Brain microvascular endothelial cell (primary cell): ENCODE measurements at regions not wholly inside any gene's neighbourhood (a gene's known extent, or its start where the extent isn't known, plus 50 kb on each side); places are given as distances from the start of the nearest gene placed in this dataset.

Experiments
- DNase-seq: peaks from one replicate; pipeline ENCODE4 v3.0.0-alpha.2; 2020
- H3K27ac ChIP-seq: fragments of 250-450 bp; sonication (Bioruptor Pico); 2 replicates; pipeline ENCODE4 v1.5.1; 2020; ENCODE audit warnings: mild to moderate bottlenecking, moderate library complexity
- H3K27me3 ChIP-seq: fragments of 250-450 bp; sonication (Bioruptor Pico); replicated peaks from 2 replicates; pipeline ENCODE4 v1.5.1; 2020; ENCODE audit warnings: mild to moderate bottlenecking
- H3K36me3 ChIP-seq: fragments of 250-450 bp; sonication (Bioruptor Pico); replicated peaks from 2 replicates; pipeline ENCODE4 v1.5.1; 2020; ENCODE audit warnings: mild to moderate bottlenecking
- H3K4me3 ChIP-seq: 2 replicates; pipeline ENCODE4 v1.5.1; 2011; ENCODE audit warnings: low read depth, mild to moderate bottlenecking, control low read depth, low read length, moderate library complexity
- CTCF ChIP-seq: IDR thresholded peaks from 2 replicates; pipeline ENCODE4 v1.5.1; 2011; ENCODE audit warnings: low read depth, mild to moderate bottlenecking, moderate library complexity, low read length, control low read depth, inconsistent platforms; ENCODE audit errors: missing control alignments
- in situ Hi-C: cut with HindIII; loops from 2 replicates; pipeline ENCODE4 v1.10.0; 2017; ENCODE audit warnings: low sequenced_read_pairs, low pct_ligation_motif_present

- H3K4me3 ChIP-seq, result no peak overlapping the region
- no peak overlapping the region for H3K27ac ChIP-seq
- TF ChIP-seq CTCF, result no peak
- in situ Hi-C loops, result no loop called here
- no peaks in the 10 kb centered on the region for H3K27me3 ChIP-seq
- DNase-seq, result no peak
- no peaks in the 10 kb centered on the region for H3K36me3 ChIP-seq
Observed at GRCh38 chr14:27008187-27008586, 410.4 kb upstream of the NOVA1 start.

- TF ChIP-seq CTCF, result no peak
- Histone ChIP-seq H3K27me3 (no peaks in the 10 kb centered on the region), H3K36me3 (no peaks in the 10 kb centered on the region), H3K4me3 (no peak overlapping the region), H3K27ac (no peak overlapping the region)
- no peak for DNase-seq
- in situ Hi-C loops, result no loop called here
Observed at GRCh38 chr14:27012641-27013040, 414.8 kb upstream of the NOVA1 start.

- TF ChIP-seq CTCF, result no peak
- Histone ChIP-seq H3K36me3 (no peaks in the 10 kb centered on the region), H3K4me3 (no peak overlapping the region), H3K27ac (no peak overlapping the region), H3K27me3 (no peaks in the 10 kb centered on the region)
- no peak for DNase-seq
- in situ Hi-C loops, result no loop called here
Observed at GRCh38 chr14:27013678-27014077, 415.8 kb upstream of the NOVA1 start.

- H3K27me3 ChIP-seq, result no peaks in the 10 kb centered on the region
- no peak overlapping the region for H3K4me3 ChIP-seq
- in situ Hi-C loops, result no loop called here
- TF ChIP-seq CTCF, result no peak
- no peak for DNase-seq
- H3K36me3 ChIP-seq, result no peaks in the 10 kb centered on the region
- no peak overlapping the region for H3K27ac ChIP-seq
Observed at GRCh38 chr14:27015065-27015464, 417.2 kb upstream of the NOVA1 start.

GRCh38 chr14:27025648-27026047, 427.8 kb upstream of the NOVA1 start:
- Histone ChIP-seq H3K27ac (no peak overlapping the region), H3K36me3 (no peaks in the 10 kb centered on the region), H3K27me3 (no peaks in the 10 kb centered on the region), H3K4me3 (no peak overlapping the region)
- DNase-seq, result no peak
- in situ Hi-C loops, result no loop called here
- no peak for TF ChIP-seq CTCF

- H3K36me3 ChIP-seq, result no peaks in the 10 kb centered on the region
- no peak for TF ChIP-seq CTCF
- no peaks in the 10 kb centered on the region for H3K27me3 ChIP-seq
- in situ Hi-C loops, result no loop called here
- no peak for DNase-seq
- no peak overlapping the region for H3K27ac ChIP-seq
- H3K4me3 ChIP-seq, result no peak overlapping the region
Observed at GRCh38 chr14:27026097-27026496, 428.3 kb upstream of the NOVA1 start.
